GM19455 (cell line): ENCODE measurements at regions not wholly inside any gene's neighbourhood (a gene's known extent, or its start where the extent isn't known, plus 50 kb on each side); places are given as distances from the start of the nearest gene placed in this dataset.

Experiments used
- ATAC-seq: cut with Tn5 transposase; IDR thresholded peaks from one replicate; pipeline ENCODE4 v1.9.1; 2021; ENCODE audit not compliant: unreplicated experiment

- ATAC-seq = no peak
Measured at GRCh38 chr9:79877943-79878602, 306.3 kb downstream of the TLE4 start.

- ATAC-seq = no peak
Measured at GRCh38 chr9:79868567-79869189, 296.9 kb downstream of the TLE4 start.

- no peak for ATAC-seq
Measured at GRCh38 chr9:79862921-79863890, 291.4 kb downstream of the TLE4 start.

- peak; percentile 55 for ATAC-seq
Measured at GRCh38 chr9:79858508-79858907, 286.7 kb downstream of the TLE4 start.

- ATAC-seq = no peak
Measured at GRCh38 chr9:79857188-79857587, 285.4 kb downstream of the TLE4 start.

- no peak for ATAC-seq
Measured at GRCh38 chr9:79847074-79847473, 275.3 kb downstream of the TLE4 start.

GRCh38 chr9:79829566-79830302 is 258.0 kb downstream of the TLE4 start:
- ATAC-seq = no peak

GRCh38 chr9:79824265-79824664 is 252.5 kb downstream of the TLE4 start:
- ATAC-seq = peak; percentile 99

GRCh38 chr9:79817438-79818004 is 245.8 kb downstream of the TLE4 start:
- ATAC-seq = peak; percentile 93

- ATAC-seq = no peak
Measured at GRCh38 chr9:79813258-79813638, 241.5 kb downstream of the TLE4 start.

GRCh38 chr9:79812507-79813257 is 240.9 kb downstream of the TLE4 start:
- peak; percentile 84 for ATAC-seq

- ATAC-seq = peak; percentile 33
Measured at GRCh38 chr9:79812099-79812498, 240.3 kb downstream of the TLE4 start.

GRCh38 chr9:79809931-79810330 is 238.2 kb downstream of the TLE4 start:
- ATAC-seq = no peak

GRCh38 chr9:79809316-79809876 is 237.6 kb downstream of the TLE4 start:
- no peak for ATAC-seq

- no peak for ATAC-seq
Measured at GRCh38 chr9:79807971-79808370, 236.2 kb downstream of the TLE4 start.

GRCh38 chr9:79806086-79806485 is 234.3 kb downstream of the TLE4 start:
- no peak for ATAC-seq

- no peak for ATAC-seq
Measured at GRCh38 chr9:79801459-79801858, 229.7 kb downstream of the TLE4 start.

- ATAC-seq = no peak
Measured at GRCh38 chr9:79800578-79800977, 228.8 kb downstream of the TLE4 start.

GRCh38 chr9:79799691-79800335 is 228.0 kb downstream of the TLE4 start:
- no peak for ATAC-seq
